H9 (cell line): ENCODE measurements at regions not wholly inside any gene's neighbourhood (a gene's known extent, or its start where the extent isn't known, plus 50 kb on each side); places are given as distances from the start of the nearest gene placed in this dataset.

Experiments
- DNase-seq: peaks from one replicate; pipeline ENCODE4 v3.0.0-alpha.2; 2017
- H2AFZ ChIP-seq: one replicate; pipeline ENCODE4 v1.6.1; 2013; ENCODE audit warnings: mild to moderate bottlenecking, low read length, control low read depth, moderate library complexity
- H2AK5ac ChIP-seq: 2 replicates; pipeline ENCODE4 v1.6.1; 2013; ENCODE audit warnings: low read length, control low read depth, mixed read lengths; ENCODE audit not compliant: insufficient read length
- H2BK120ac ChIP-seq: one replicate; pipeline ENCODE4 v1.6.1; 2013; ENCODE audit warnings: low read depth, mild to moderate bottlenecking, low read length, control low read depth, inconsistent platforms; ENCODE audit not compliant: poor library complexity, severe bottlenecking
- H2BK12ac ChIP-seq: 2 replicates; pipeline ENCODE4 v1.6.1; 2013; ENCODE audit warnings: low read length, control low read depth, mixed read lengths, low read depth; ENCODE audit not compliant: insufficient read length
- H2BK15ac ChIP-seq: 2 replicates; pipeline ENCODE4 v1.6.1; 2013; ENCODE audit warnings: low read depth, low read length, control low read depth
- H2BK20ac ChIP-seq: one replicate; pipeline ENCODE4 v1.6.1; 2013; ENCODE audit warnings: low read depth, mild to moderate bottlenecking, low read length, control low read depth, inconsistent platforms; ENCODE audit not compliant: poor library complexity, severe bottlenecking
- H2BK5ac ChIP-seq: 2 replicates; pipeline ENCODE4 v1.6.1; 2013; ENCODE audit warnings: low read length, control low read depth, mixed read lengths; ENCODE audit not compliant: insufficient read length
- H3K14ac ChIP-seq: 2 replicates; pipeline ENCODE4 v1.6.1; 2013; ENCODE audit warnings: low read length, control low read depth; ENCODE audit not compliant: insufficient read depth
- H3K18ac ChIP-seq: 2 replicates; pipeline ENCODE4 v1.6.1; 2013; ENCODE audit warnings: low read depth, mild to moderate bottlenecking, mixed read lengths, low read length, control low read depth; ENCODE audit not compliant: insufficient read length
- H3K23ac ChIP-seq: 2 replicates; pipeline ENCODE4 v1.6.1; 2013; ENCODE audit warnings: low read length, control low read depth, mixed read lengths, low read depth; ENCODE audit not compliant: insufficient read length
- H3K23me2 ChIP-seq: 2 replicates; pipeline ENCODE4 v1.6.1; 2013; ENCODE audit warnings: low read depth, mild to moderate bottlenecking, mixed read lengths, low read length, control low read depth; ENCODE audit not compliant: insufficient read length, poor library complexity, severe bottlenecking
- H3K27ac ChIP-seq: 2 replicates; pipeline ENCODE4 v1.5.1; 2013; ENCODE audit warnings: low read length, control low read depth, mixed read lengths, low read depth; ENCODE audit not compliant: insufficient read length
- H3K27me3 ChIP-seq: 2 replicates; pipeline ENCODE4 v1.6.1; 2013; ENCODE audit warnings: low read length, control low read depth, inconsistent platforms; ENCODE audit not compliant: insufficient read depth
- H3K4ac ChIP-seq: 2 replicates; pipeline ENCODE4 v1.6.1; 2013; ENCODE audit warnings: low read depth, mild to moderate bottlenecking, control low read depth, inconsistent platforms, low read length, moderate library complexity
- H3K4me1 ChIP-seq: 2 replicates; pipeline ENCODE4 v1.6.1; 2013; ENCODE audit warnings: low read length, control low read depth, inconsistent platforms; ENCODE audit not compliant: insufficient read depth
- H3K4me2 ChIP-seq: 2 replicates; pipeline ENCODE4 v1.6.1; 2013; ENCODE audit warnings: low read length, control low read depth, mixed read lengths; ENCODE audit not compliant: insufficient read length, insufficient read depth
- H3K56ac ChIP-seq: 2 replicates; pipeline ENCODE4 v1.6.1; 2013; ENCODE audit warnings: low read depth, mild to moderate bottlenecking, mixed read lengths, low read length, control low read depth; ENCODE audit not compliant: insufficient read length
- H3K79me1 ChIP-seq: 2 replicates; pipeline ENCODE4 v1.6.1; 2013; ENCODE audit warnings: low read depth, mild to moderate bottlenecking, moderate library complexity, low read length, control low read depth, inconsistent platforms; ENCODE audit not compliant: insufficient read depth, poor library complexity, severe bottlenecking
- H3K79me2 ChIP-seq: 2 replicates; pipeline ENCODE4 v1.6.1; 2013; ENCODE audit warnings: low read length, control low read depth, inconsistent platforms; ENCODE audit not compliant: insufficient read depth
- H3K9ac ChIP-seq: 2 replicates; pipeline ENCODE4 v1.6.1; 2013; ENCODE audit warnings: low read length, control low read depth, mixed read lengths; ENCODE audit not compliant: insufficient read length; ENCODE audit errors: extremely low read depth
- H3K9me3 ChIP-seq: one replicate; pipeline ENCODE4 v1.6.1; 2013; ENCODE audit warnings: low read depth, low read length, inconsistent platforms; ENCODE audit not compliant: control insufficient read depth
- H3T11ph ChIP-seq: one replicate; pipeline ENCODE4 v1.6.1; 2013; ENCODE audit warnings: mild to moderate bottlenecking, low read length, control low read depth, inconsistent platforms
- H4K20me1 ChIP-seq: one replicate; pipeline ENCODE4 v1.6.1; 2013; ENCODE audit not compliant: control insufficient read depth, insufficient read length, insufficient read depth
- H4K5ac ChIP-seq: 2 replicates; pipeline ENCODE4 v1.6.1; 2013; ENCODE audit warnings: low read depth, mild to moderate bottlenecking, mixed read lengths, low read length, control low read depth; ENCODE audit not compliant: insufficient read length
- H4K8ac ChIP-seq: replicated peaks from 2 replicates; pipeline ENCODE4 v1.6.1; 2013; ENCODE audit warnings: low read length, control low read depth, mixed read lengths, low read depth; ENCODE audit not compliant: insufficient read length
- H4K91ac ChIP-seq: 2 replicates; pipeline ENCODE4 v1.6.1; 2013; ENCODE audit warnings: low read depth, mild to moderate bottlenecking, moderate library complexity, mixed read lengths, low read length, control low read depth; ENCODE audit not compliant: insufficient read length
- H3K27ac Mint-ChIP-seq, 3 experiments: 2 replicates in 2 of 3; 3 replicates in 1 of 3; pipeline ENCODE4 v1.8.0; 2020 to 2021; ENCODE audit warnings: mixed read lengths in 3 of 3, mild to moderate bottlenecking in 1 of 3, moderate library complexity in 1 of 3
- H3K27me3 Mint-ChIP-seq: 2 replicates; pipeline ENCODE4 v1.8.0; 2021; ENCODE audit warnings: low read depth, mild to moderate bottlenecking, moderate library complexity, mixed read lengths
- H3K36me3 Mint-ChIP-seq, 3 experiments: 2 replicates in 2 of 3; 3 replicates in 1 of 3; pipeline ENCODE4 v1.8.0; 2020 to 2021; ENCODE audit warnings: low read depth in 3 of 3, mixed read lengths in 3 of 3; ENCODE audit not compliant: insufficient read depth in 1 of 3
- H3K4me1 Mint-ChIP-seq, 2 experiments: 2 replicates each; pipeline ENCODE4 v1.8.0; 2020; ENCODE audit warnings: mixed read lengths in 2 of 2
- H3K4me3 Mint-ChIP-seq, 2 experiments: 2 replicates in 1 of 2; 3 replicates in 1 of 2; pipeline ENCODE4 v1.8.0; 2020 to 2021; ENCODE audit warnings: mild to moderate bottlenecking in 2 of 2, mixed read lengths in 2 of 2, moderate library complexity in 1 of 2
- H3K9me3 Mint-ChIP-seq, 2 experiments: 2 replicates in 1 of 2; 3 replicates in 1 of 2; pipeline ENCODE4 v1.8.0; 2020; ENCODE audit warnings: mild to moderate bottlenecking in 2 of 2, mixed read lengths in 2 of 2, moderate library complexity in 1 of 2
- CTCF ChIP-seq: fragments of 200-600 bp; sonication (generic); conservative IDR thresholded peaks from 3 replicates; pipeline ENCODE4 v1.8.0; 2021; ENCODE audit warnings: antibody characterized with exemption, mild to moderate bottlenecking
- WGBS: extraction: QIAGEN DNeasy Blood & Tissue Kit; methylation state at CpG from one replicate; pipeline ENCODE4 v1.1.7; 2013; ENCODE audit warnings: missing lambda C conversion rate, low lambda C conversion rate, mixed read lengths; ENCODE audit not compliant: insufficient read length; ENCODE audit errors: extremely low coverage; 5-methylcytosine and 5-hydroxymethylcytosine counted together

DNA sequence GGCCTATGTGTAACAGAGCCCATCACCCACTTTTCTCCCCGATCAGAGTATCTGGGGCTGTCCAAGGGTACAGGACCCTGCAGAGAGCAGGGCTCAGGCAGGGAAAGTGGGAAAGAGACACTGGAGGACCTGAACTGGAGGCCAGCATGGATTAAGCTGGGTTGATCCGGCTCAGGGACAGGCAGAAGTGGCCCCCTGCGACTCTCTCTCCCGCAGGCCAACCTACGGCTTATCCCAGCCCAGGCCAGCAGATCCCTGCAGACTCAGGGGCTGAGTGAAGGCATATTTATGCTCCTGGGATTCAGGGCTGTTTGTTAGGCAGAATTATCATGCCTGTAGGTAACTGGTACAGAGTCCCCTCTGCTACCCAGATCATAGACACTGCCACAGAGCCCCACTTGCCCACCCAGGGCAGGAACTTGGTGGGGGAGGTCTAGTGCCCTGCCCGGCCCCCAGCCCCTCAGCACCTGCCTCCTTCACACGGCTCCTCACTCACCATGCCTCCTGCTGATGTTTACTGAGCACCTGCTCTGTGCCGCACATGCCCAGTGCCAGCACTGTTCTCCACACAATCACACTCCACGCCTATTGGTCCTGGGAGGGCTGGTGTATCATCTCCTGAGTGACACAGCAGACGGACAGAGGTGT lies 87.3 kb downstream of the ADRA2C start:
- Mint-ChIP-seq H3K4me1 (peaks cover 43 to 60% of the 10 kb centered on the region in 2 experiments), H3K36me3 (peaks cover 13 to 15% (median 15%) of the 10 kb centered on the region in 3 experiments; a peak in 6 of 7 replicates), H3K27me3 (peaks cover 40% of the 10 kb centered on the region), H3K9me3 (peaks cover 10 to 21% of the 10 kb centered on the region in 2 experiments), H3K4me3 (no peak overlapping the region), H3K27ac (no peak overlapping the region)
- no peak for DNase-seq
- no peaks in the 10 kb centered on the region for H4K20me1 ChIP-seq
- no peak overlapping the region for H3K18ac ChIP-seq
- no peak overlapping the region for H4K5ac ChIP-seq
- H3K9ac ChIP-seq: no peak overlapping the region
- TF ChIP-seq CTCF: no peak
- H3K79me1 ChIP-seq: no peaks in the 10 kb centered on the region
- H3K14ac ChIP-seq: no peak overlapping the region
- no peak overlapping the region for H3K4ac ChIP-seq
- no peaks in the 10 kb centered on the region for H3K9me3 ChIP-seq
- H3K4me1 ChIP-seq: peaks cover 13% of the 10 kb centered on the region
- H2AK5ac ChIP-seq: no peak overlapping the region
- H2BK15ac ChIP-seq: no peak overlapping the region
- no peak overlapping the region for H4K8ac ChIP-seq
- no peak overlapping the region for H3K27ac ChIP-seq
- H2BK20ac ChIP-seq: no peak overlapping the region
- no peak overlapping the region for H2BK12ac ChIP-seq
- no peaks in the 10 kb centered on the region for H3K79me2 ChIP-seq
- WGBS: no CpG with 5 or more reads among the region's 10 CpGs
- H3T11ph ChIP-seq: no peak overlapping the region
- no peak overlapping the region for H3K56ac ChIP-seq
- H2BK5ac ChIP-seq: no peak overlapping the region
- H4K91ac ChIP-seq: no peak overlapping the region
- no peak overlapping the region for H3K4me2 ChIP-seq
- no peaks in the 10 kb centered on the region for H3K23me2 ChIP-seq
- no peak overlapping the region for H2AFZ ChIP-seq
- H2BK120ac ChIP-seq: no peak overlapping the region
- no peak overlapping the region for H3K23ac ChIP-seq
- no peaks in the 10 kb centered on the region for H3K27me3 ChIP-seq
